ENCODE measurements at regions not wholly inside any gene's neighbourhood (a gene's known extent, or its start where the extent isn't known, plus 50 kb on each side); places are given as distances from the start of the nearest gene placed in this dataset.

DNA sequence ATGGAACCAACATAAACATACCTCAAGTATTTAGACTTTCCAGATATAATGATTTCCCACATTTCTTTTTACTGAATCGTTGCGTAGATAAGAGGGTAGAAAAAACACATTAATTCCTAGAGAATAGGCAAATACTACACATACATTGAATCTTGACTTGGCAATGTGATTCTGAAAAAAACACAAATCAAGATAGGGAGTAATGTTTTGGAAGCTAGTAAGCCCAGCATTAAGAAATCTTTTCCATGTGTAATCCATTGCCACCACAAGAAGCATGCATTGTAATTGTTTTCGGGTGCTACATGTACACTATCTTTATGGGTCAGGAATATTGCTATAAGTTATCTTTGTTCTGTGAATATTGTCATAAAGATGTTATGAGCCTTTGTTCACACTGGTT, 269.8 kb upstream of the PDGFD start:
- DNase-seq (ENCODE audit: low read depth in 2 of 2): no peak

DNA sequence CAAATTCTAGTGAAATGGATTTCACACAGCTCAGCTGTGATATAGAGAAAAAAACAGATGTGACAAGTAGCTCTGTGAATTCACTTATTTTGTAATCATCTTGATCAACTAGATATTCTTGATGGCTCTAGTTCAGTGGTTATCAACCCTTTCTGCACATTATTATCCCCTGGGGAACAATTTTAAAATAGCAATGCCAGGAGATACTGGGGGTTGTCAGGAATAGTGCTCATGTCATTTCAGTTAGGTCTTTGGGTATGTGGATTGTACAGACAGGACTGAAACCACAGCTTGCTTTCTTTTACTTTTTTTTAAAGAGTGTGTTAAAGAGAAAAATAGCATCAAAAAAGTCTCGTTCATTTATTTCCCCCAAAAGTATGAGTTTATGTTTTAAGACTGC, 269.0 kb upstream of the PDGFD start:
- no peak for DNase-seq (ENCODE audit: low read depth in 2 of 2)

GRCh38 chr11:104432526-104432925, 268.6 kb upstream of the PDGFD start:
- no peak for DNase-seq (ENCODE audit: low read depth in 2 of 2)

DNA sequence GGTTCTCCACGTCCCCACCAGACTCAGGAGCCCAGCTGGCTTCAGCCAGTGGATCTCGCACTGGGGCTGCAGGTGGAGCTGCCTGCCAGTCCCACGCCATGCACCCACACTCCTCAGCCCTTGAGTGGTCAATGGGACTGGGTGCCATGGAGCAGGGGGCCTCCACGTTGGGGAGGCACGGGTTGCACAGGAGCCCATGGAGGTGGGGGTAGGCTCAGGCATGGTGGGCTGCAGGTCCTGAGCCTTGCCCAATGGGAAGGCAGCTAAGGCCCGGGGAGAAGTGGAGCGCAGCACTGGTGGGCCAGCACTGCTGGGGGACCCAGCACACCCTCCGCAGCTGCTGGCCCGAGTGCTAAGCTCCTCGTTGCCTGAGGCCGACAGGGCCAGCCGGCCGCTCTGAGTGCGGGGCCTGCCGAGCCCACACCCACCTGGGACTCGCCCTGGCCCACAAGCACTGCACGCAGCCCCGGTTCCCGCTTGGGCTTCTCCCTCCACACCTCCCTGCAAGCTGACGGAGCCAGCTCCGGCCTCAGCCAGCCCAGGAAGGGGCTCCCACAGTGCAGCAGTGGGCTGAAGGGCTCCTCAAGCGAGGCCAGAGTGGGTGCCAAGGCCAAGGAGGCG, 258.5 kb upstream of the PDGFD start:
- DNase-seq (ENCODE audit: low read depth in 2 of 2): no peak

- DNase-seq (ENCODE audit: low read depth in 2 of 2): no peak
Measured at GRCh38 chr11:104410336-104410735, 246.4 kb upstream of the PDGFD start.

DNA sequence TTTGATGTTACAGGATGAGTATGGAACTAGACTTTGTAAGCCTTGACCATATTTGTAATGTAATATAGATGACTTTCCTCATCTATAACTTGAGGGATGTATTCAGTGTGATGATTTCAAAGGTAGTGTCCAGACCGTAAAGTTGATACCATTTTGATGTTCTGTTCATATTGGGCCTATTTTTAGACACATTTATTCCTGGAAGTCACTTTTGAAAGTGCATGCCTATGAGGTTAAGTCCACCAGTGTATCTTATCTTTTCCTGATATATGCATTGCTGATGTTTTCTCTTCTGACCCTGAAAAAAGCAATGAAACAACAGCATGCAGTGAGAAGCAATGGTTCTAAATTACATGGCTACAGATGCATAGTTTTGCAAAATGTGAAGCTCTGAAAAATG, 244.7 kb upstream of the PDGFD start:
- no peak for DNase-seq (ENCODE audit: low read depth in 2 of 2)

GRCh38 chr11:104405277-104405676, 241.3 kb upstream of the PDGFD start:
- no peak for DNase-seq (ENCODE audit: low read depth in 2 of 2)

- DNase-seq (ENCODE audit: low read depth in 2 of 2): no peak
Measured at GRCh38 chr11:104404231-104405175, 240.6 kb upstream of the PDGFD start.

DNA sequence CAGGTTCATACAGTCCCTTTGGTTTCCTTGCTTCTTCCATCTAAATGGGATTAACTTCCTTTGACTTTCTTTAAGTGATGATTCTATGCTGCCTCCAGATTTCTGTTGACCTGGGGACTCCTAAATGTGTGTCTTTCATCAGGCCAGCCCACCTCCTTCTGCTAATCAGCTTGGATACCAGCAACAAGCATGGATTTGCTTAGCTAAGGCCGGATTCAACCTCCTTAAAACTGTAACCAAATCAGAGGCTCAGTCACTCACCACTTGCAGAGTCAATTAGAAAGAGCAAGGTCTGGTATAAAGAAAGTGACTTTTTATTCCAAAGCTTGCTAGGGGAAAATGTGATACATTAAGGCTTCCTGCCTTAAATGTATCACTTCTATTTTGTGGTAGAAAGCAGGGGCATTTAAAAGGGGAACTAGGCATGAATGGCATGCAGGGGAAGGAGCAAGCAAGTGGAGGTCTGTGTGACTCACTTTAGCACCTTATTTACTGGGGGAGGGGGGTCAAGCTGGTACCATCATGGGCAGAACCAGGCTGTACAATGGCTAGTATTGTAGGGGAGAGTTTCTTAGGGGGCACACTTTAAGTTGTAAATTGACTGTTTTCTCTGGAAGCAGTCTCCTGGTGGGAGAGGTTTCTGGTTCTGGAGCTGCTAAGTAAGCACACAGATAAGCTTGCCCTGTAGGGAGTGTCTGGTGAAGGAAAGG, 239.0 kb upstream of the PDGFD start:
- DNase-seq (ENCODE audit: low read depth in 2 of 2): no peak

GRCh38 chr11:104394508-104394907, 230.6 kb upstream of the PDGFD start:
- DNase-seq (ENCODE audit: low read depth in 2 of 2): no peak

- no peak for DNase-seq (ENCODE audit: low read depth in 2 of 2)
Measured at GRCh38 chr11:104390651-104391050, 226.7 kb upstream of the PDGFD start.

DNA sequence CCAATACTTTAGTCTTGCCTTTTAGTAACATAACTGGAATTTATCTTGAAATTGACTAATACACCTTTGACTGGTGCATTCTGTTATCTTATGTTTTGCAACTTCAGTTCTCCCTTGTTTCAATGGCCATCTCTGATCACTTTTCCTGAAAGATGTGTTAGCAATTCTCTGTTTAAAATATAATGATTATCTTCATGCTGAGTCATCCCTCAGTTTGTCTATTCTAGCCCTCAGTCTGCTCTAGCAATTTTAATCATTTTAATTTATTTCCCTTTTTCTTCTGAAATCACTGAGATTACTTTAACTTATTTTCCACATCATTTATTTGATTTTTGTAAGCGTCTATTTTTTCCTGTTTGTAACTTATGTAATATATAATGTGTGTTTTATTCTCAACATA, 221.9 kb upstream of the PDGFD start:
- DNase-seq (ENCODE audit: low read depth in 2 of 2): no peak

GRCh38 chr11:104380358-104380757, 216.4 kb upstream of the PDGFD start:
- no peak for DNase-seq (ENCODE audit: low read depth in 2 of 2)

- DNase-seq (ENCODE audit: low read depth in 2 of 2): no peak
Measured at GRCh38 chr11:104372111-104372510, 208.2 kb upstream of the PDGFD start.

DNA sequence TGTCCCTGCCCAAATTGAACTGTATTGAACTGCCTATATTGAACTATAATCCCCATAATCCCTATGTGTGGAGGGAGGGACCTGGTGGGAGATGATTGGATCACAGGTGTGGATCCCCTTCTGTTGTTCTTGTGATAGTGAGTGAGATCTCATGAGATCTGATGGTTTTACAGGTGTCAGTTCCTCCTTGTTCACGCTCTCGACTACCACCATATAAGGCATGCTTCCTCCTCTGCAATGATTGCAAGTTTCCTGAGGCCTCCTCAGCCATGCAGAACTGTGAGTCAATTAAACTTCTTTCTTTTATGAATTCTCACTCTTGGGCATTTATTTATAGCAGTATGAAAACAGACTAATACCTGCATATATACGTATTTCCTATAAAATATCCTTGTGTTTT, 206.5 kb upstream of the PDGFD start:
- DNase-seq (ENCODE audit: low read depth in 2 of 2): no peak

DNA sequence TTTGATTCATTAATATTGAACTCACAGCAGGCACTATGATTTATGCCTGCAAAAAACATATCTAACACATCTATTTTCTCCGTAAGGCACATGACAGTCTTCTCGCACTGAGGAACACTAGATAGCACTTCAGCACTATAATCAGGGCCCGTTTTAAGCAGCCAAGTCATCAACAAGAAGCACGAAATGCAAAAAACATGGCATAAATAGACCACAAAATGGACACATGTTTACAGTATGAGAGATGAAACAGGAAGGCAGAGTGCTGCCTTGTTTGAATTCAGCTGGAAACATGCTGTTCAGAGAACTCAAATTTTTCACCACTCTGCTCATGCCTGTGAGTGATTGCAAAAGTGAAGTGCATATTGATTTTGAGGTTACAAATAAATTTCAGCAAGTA, 205.8 kb upstream of the PDGFD start:
- DNase-seq (ENCODE audit: low read depth in 2 of 2): no peak

GRCh38 chr11:104366321-104366734, 202.4 kb upstream of the PDGFD start:
- no peak for DNase-seq (ENCODE audit: low read depth in 2 of 2)

- DNase-seq (ENCODE audit: low read depth in 2 of 2): no peak
Measured at GRCh38 chr11:104365676-104366075, 201.7 kb upstream of the PDGFD start.

DNA sequence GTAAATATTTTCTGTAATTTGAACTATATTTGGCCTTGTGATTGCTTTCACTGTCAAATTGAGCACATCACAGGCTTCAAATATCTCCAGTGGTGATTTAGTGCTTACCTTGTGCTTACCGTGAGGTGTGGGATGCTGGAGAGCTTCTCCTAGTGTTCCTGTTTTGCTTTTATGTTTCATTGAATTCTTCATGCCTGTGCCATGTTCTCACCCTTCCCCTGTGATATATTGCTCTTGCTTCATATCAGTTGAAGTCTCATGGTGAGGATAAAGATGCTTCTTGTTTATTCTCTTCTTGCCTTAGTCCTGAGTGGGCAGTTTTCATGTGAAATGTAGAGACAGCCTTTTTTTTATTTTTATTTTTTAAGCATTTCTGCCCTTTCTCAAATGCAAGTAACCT, 198.0 kb upstream of the PDGFD start:
- no peak for DNase-seq (ENCODE audit: low read depth in 2 of 2)

DNA sequence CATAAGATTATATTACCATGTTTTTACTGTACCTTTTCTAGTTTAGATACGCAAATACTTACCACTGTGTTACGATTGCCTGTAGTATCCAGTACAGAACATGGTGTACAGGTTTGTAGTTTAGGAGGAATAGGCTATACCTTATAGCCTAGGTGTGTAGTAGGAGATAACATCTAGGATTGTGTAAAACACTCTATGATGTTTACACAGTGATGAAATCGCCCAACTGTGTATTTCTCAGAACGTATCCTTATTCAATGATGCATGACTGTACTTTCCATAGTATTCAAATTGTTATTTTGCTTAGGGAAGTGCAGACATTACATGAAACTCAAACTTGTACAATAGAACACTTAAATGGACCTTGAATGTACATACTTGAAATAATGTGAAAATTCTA, 188.1 kb upstream of the PDGFD start:
- DNase-seq (ENCODE audit: low read depth in 2 of 2): no peak

GRCh38 chr11:104343578-104343977, 179.6 kb upstream of the PDGFD start:
- DNase-seq (ENCODE audit: low read depth in 2 of 2): no peak

DNA sequence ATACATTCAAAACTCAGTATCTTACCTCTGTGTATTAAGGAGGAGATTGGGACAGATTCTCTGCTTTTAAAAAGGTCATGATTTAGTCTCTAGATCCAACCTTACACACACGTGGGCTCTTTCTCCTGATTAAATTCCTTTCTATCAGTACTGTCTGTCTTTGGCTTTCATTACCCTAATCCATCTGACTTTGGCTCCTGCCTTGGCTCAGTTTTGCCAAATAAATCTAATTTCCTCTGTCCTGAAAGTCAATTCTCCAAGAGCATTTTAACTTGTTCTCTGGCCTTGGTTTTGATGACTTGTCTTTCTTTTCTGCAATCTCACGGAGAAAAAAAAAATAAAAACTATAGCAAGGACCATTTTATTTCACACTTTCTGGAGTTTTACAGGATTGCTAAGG, 176.6 kb upstream of the PDGFD start:
- DNase-seq (ENCODE audit: low read depth in 2 of 2): no peak

DNA sequence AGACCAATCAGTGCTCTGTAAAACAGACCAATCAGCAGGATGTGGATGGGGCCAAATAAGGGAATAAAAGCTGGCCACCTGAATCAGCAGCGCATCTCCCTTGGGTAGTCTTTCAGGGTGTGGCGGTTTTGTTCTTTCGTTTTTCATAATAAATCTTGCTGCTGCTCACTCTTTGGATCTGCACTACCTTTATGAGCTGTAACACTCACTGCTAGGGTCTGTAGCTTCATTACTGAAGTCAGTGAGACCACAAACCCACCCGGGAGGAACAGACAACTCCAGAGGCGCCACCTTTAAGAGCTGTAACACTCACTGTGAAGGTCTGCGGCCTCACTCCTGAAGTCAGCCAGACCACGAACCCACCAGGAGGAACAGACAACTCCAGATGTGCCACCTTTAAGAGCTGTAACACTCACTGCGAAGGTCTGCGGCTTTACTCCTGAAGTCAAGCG, 175.5 kb upstream of the PDGFD start:
- no peak for DNase-seq (ENCODE audit: low read depth in 2 of 2)
